MM.1S (cell line): ENCODE measurements at regions not wholly inside any gene's neighbourhood (a gene's known extent, or its start where the extent isn't known, plus 50 kb on each side); places are given as distances from the start of the nearest gene placed in this dataset.

Experiments
- CTCF ChIP-seq: fragments of 300-600 bp; sonication (generic); IDR thresholded peaks from 2 replicates; pipeline ENCODE4 v1.5.1; 2016; ENCODE audit warnings: antibody characterized with exemption, low read length, mixed read lengths
- EZH2 ChIP-seq: fragments of 300-600 bp; sonication (generic); optimal IDR thresholded peaks from 2 replicates; pipeline ENCODE3; 2017; ENCODE audit warnings: low read depth, mild to moderate bottlenecking, antibody characterized with exemption, low read length, mixed read lengths
- EZH2phosphoT487 ChIP-seq: fragments of 300-600 bp; sonication (generic); IDR thresholded peaks from 2 replicates; pipeline ENCODE4 v1.6.1; 2018; ENCODE audit warnings: antibody characterized with exemption, low read length

GRCh38 chrX:10041383-10041782 lies 74.2 kb downstream of the CLDN34 start:
- TF ChIP-seq CTCF, result no peak
- TF ChIP-seq EZH2, result no peak
- TF ChIP-seq EZH2phosphoT487, result no peak
